Activated CD8-positive, alpha-beta T cell treated with anti-CD3 and anti-CD28 coated beads, Interleukin-2, amount 10 ng/mL, durations not matched to agents 7 days and 5 days (primary cell): ENCODE measurements at regions not wholly inside any gene's neighbourhood (a gene's known extent, or its start where the extent isn't known, plus 50 kb on each side); places are given as distances from the start of the nearest gene placed in this dataset.
"Not testable (repeated sequence)": the region's sequence is repeated elsewhere in the genome, so short reads cannot be mapped to it uniquely, and the experiment has no call there.

ENCODE experiments used
- ATAC-seq: fragments of 150-1000 bp; cut with Tn5 transposase; one replicate; pipeline ENCODE4 v1.10.0; 2021; ENCODE audit warnings: moderate library complexity
- CTCF ChIA-PET: fragments of 350-600 bp; sonication (Branson Sonifier 250); formaldehyde crosslinking; loops from one replicate; lab custom pipeline; 2021; ENCODE audit warnings: antibody characterized with exemption; lab: Charles Lee
- POLR2A ChIA-PET: fragments of 350-600 bp; sonication (Branson Sonifier 250); formaldehyde crosslinking; loops from one replicate; lab custom pipeline; 2021; ENCODE audit warnings: antibody characterized with exemption; lab: Charles Lee
- DNase-seq: peaks from one replicate; pipeline ENCODE4 v3.0.0-alpha.2; 2020
- H3K27ac Mint-ChIP-seq: one replicate; pipeline ENCODE4 v1.8.0; 2021; ENCODE audit warnings: mild to moderate bottlenecking, mixed read lengths
- H3K27me3 Mint-ChIP-seq: one replicate; pipeline ENCODE4 v1.8.0; 2021; ENCODE audit warnings: low read depth, mixed read lengths
- H3K36me3 Mint-ChIP-seq: one replicate; pipeline ENCODE4 v1.8.0; 2021; ENCODE audit warnings: low read depth, mixed read lengths
- H3K4me1 Mint-ChIP-seq: one replicate; pipeline ENCODE4 v1.8.0; 2021; ENCODE audit warnings: low read depth, mixed read lengths
- H3K4me3 Mint-ChIP-seq: one replicate; pipeline ENCODE4 v1.8.0; 2021; ENCODE audit warnings: mild to moderate bottlenecking, mixed read lengths
- H3K9me3 Mint-ChIP-seq: one replicate; pipeline ENCODE4 v1.8.0; 2022; ENCODE audit warnings: mixed read lengths; ENCODE audit not compliant: insufficient read depth

DNA sequence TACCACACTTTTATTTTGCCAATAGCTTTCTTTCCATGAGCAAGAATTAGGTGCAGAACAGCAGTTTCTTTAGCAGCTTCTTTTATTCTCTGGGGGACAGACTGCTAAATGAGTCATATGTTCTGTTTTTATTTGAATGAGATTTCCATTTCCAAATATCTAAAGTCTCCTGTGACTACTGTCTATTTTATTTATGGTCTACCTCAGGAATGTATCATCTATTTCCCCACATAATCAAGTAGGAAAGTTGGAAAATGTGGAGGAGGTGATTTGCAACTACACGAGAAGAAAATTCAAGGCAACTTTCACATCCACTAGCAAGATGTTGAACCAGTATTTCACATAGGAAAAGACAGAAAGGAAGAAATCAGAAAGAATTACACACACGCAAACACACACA, 139.9 kb upstream of the MEX3C start:
- no peak for ATAC-seq
- CTCF ChIA-PET = no interaction called here
- POLR2A ChIA-PET = no interaction called here

GRCh38 chr18:51339856-51340255, 142.4 kb upstream of the MEX3C start:
- Mint-ChIP-seq H3K9me3 (no peaks in the 10 kb centered on the region), H3K4me3 (no peak overlapping the region), H3K27me3 (peaks cover 14% of the 10 kb centered on the region), H3K4me1 (peaks cover 8% of the 10 kb centered on the region), H3K27ac (no peak overlapping the region), H3K36me3 (no peaks in the 10 kb centered on the region)
- DNase-seq (no peak), ATAC-seq (no peak)
- CTCF ChIA-PET = no interaction called here
- POLR2A ChIA-PET = interaction anchor here (0.6 kb wide), 1 partner anchor 15 kb away, joined by 3 read pairs; no protein-coding TSS in a partner anchor

More for the DNA sequence above, 139.9 kb upstream of the MEX3C start:
- Mint-ChIP-seq H3K4me1 (peaks cover 8% of the 10 kb centered on the region), H3K4me3 (no peak overlapping the region), H3K27me3 (peaks cover 18% of the 10 kb centered on the region), H3K27ac (no peak overlapping the region), H3K9me3 (no peaks in the 10 kb centered on the region), H3K36me3 (no peaks in the 10 kb centered on the region)
- DNase-seq = no peak

- CTCF ChIA-PET = no interaction called here
- ATAC-seq = no peak
- Mint-ChIP-seq H3K27me3 (peaks cover 16% of the 10 kb centered on the region), H3K4me1 (peaks cover 8% of the 10 kb centered on the region), H3K36me3 (no peaks in the 10 kb centered on the region), H3K27ac (no peak overlapping the region), H3K9me3 (no peaks in the 10 kb centered on the region), H3K4me3 (no peak overlapping the region)
- POLR2A ChIA-PET = no interaction called here
- no peak for DNase-seq
These were observed 142.9 kb upstream of the MEX3C start for GRCh38 chr18:51340332-51340731.

DNA sequence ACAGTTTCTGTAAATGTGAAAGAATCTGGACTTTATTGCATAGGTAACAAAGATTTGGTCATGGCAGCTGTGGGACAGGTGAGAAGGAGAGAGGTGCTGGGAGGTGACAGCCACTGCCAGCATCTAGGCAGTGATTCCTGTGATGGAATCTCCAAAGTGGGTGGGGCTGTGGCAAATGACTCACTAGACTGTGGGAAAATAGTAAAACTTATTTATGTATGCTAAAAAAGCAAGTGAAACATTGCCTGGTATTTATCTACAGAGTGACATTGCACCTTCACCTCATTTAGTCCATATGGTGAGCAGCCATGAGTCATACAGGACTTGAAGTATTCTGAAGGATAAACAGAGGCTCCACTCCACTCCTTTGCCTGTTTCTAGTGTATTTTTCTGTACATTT, 145.3 kb upstream of the MEX3C start:
- ChIA-PET CTCF (no interaction called here), POLR2A (no interaction called here)
- peaks cover 13% of the 10 kb centered on the region for H3K27me3 Mint-ChIP-seq
- peaks cover 8% of the 10 kb centered on the region for H3K4me1 Mint-ChIP-seq
- H3K27ac Mint-ChIP-seq = no peak overlapping the region
- DNase-seq (no peak), ATAC-seq (no peak)
- H3K4me3 Mint-ChIP-seq = no peak overlapping the region
- no peaks in the 10 kb centered on the region for H3K36me3 Mint-ChIP-seq
- no peaks in the 10 kb centered on the region for H3K9me3 Mint-ChIP-seq

DNA sequence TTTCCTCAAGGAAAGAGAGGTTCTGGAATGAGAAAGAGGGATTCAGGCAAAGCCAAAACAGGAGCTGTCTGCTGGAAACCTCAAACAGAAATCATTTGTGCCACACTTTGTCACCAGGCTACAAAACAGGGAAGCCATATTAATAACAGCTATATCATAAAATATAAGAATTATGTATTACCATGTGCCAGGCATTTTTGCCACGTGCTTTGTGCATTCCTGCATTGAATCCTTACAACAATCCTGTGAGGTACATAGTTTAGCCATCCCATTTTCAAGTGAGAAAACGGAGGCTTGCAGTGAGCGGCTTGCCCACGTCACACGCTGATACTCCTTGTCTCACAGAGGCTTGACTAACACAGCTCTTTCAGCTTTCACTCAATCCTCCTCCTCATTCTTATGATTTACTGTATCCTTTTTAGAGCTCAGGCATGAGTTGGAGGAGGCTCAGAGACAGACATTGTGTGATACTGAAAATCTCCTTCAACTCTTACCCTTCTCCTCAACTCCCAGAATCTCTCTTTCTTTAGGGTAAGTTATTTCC, 148.4 kb upstream of the MEX3C start:
- H3K9me3 Mint-ChIP-seq = no peaks in the 10 kb centered on the region
- H3K36me3 Mint-ChIP-seq = no peaks in the 10 kb centered on the region
- no peak overlapping the region for H3K4me3 Mint-ChIP-seq
- ChIA-PET CTCF (no interaction called here), POLR2A (no interaction called here)
- H3K27me3 Mint-ChIP-seq = peaks cover 23% of the 10 kb centered on the region
- H3K27ac Mint-ChIP-seq = no peak overlapping the region
- no peak for DNase-seq
- ATAC-seq = no peak
- no peaks in the 10 kb centered on the region for H3K4me1 Mint-ChIP-seq

GRCh38 chr18:51346404-51346803, 148.9 kb upstream of the MEX3C start:
- H3K4me1 Mint-ChIP-seq = no peaks in the 10 kb centered on the region
- H3K36me3 Mint-ChIP-seq = no peaks in the 10 kb centered on the region
- H3K9me3 Mint-ChIP-seq = no peaks in the 10 kb centered on the region
- POLR2A ChIA-PET = no interaction called here
- H3K27ac Mint-ChIP-seq = no peak overlapping the region
- ATAC-seq = no peak
- CTCF ChIA-PET = no interaction called here
- DNase-seq = no peak
- peaks cover 26% of the 10 kb centered on the region for H3K27me3 Mint-ChIP-seq
- H3K4me3 Mint-ChIP-seq = no peak overlapping the region

- H3K4me3 Mint-ChIP-seq = no peak overlapping the region
- H3K36me3 Mint-ChIP-seq = no peaks in the 10 kb centered on the region
- peaks cover 53% of the 10 kb centered on the region for H3K27me3 Mint-ChIP-seq
- ChIA-PET POLR2A (no interaction called here), CTCF (no interaction called here)
- no peak overlapping the region for H3K27ac Mint-ChIP-seq
- H3K9me3 Mint-ChIP-seq = no peaks in the 10 kb centered on the region
- DNase-seq (no peak), ATAC-seq (no peak)
- no peaks in the 10 kb centered on the region for H3K4me1 Mint-ChIP-seq
These were observed 152.6 kb upstream of the MEX3C start for GRCh38 chr18:51350081-51350480.

GRCh38 chr18:51355841-51356240, 158.4 kb upstream of the MEX3C start:
- no peaks in the 10 kb centered on the region for H3K9me3 Mint-ChIP-seq
- H3K4me3 Mint-ChIP-seq = no peak overlapping the region
- H3K36me3 Mint-ChIP-seq = no peaks in the 10 kb centered on the region
- peaks cover 52% of the 10 kb centered on the region for H3K27me3 Mint-ChIP-seq
- ATAC-seq = no peak
- peaks cover 6% of the 10 kb centered on the region for H3K4me1 Mint-ChIP-seq
- H3K27ac Mint-ChIP-seq = no peak overlapping the region
- CTCF ChIA-PET = no interaction called here
- no peak for DNase-seq
- POLR2A ChIA-PET = no interaction called here

DNA sequence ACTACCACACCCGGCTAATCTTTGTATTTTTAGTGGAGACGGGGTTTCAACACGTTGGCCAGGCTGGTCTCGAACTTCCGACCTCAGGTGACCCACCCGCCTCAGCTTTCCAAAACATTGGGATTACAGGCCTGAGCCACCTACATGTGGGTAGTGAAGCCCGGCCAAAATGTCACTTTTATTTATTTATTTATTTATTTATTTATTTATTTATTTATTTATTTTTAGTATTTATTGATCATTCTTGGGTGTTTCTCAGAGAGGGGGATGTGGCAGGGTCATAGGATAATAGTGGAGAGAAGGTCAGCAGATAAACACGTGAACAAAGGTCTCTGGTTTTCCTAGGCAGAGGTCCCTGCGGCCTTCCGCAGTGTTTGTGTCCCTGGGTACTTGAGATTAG, 162.8 kb upstream of the MEX3C start:
- H3K4me3 Mint-ChIP-seq, DNase-seq, H3K9me3 Mint-ChIP-seq, POLR2A ChIA-PET, H3K27ac Mint-ChIP-seq, H3K36me3 Mint-ChIP-seq, ATAC-seq, CTCF ChIA-PET: not testable (repeated sequence)
- Mint-ChIP-seq H3K27me3 (peaks cover 19% of the 10 kb centered on the region), H3K4me1 (peaks cover 24% of the 10 kb centered on the region)

DNA sequence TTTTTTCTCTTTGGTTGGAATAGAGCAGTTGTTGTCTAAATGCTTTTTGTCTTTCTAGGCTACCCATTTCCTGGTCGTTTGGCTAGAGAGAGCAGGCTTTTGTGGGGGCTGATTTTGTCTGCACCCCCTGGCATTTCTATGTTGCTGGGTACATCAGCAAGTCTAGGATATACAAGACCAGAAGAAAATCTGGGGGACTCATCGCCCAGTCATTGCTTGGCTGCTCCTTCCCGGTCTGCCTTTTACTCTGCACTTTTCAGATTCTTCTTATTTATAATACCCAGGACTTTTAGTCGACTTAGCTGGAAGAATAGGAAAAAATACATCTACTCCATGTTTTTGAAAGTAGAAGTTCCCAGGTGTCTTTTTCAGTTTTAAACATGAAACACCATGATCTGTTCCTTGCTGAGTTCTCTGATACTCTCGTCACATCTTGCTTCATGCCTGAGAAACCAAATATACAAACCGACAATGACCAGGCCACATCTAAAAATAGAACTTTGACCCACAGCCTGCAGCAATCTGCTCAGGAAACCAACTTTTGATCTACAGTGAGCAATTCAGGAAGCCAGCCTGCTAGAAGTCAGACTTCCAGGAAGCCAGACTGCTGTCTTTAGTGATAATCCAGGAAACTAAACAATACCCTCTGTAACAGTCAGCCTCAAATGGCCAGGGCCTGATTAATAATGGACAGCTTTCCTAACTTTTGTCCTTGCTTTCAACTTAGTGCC, 163.8 kb upstream of the MEX3C start:
- ATAC-seq (peak; percentile 67), DNase-seq (peak; percentile 48)
- Mint-ChIP-seq H3K36me3 (no peaks in the 10 kb centered on the region), H3K4me1 (peaks cover 24% of the 10 kb centered on the region), H3K27me3 (peaks cover 17% of the 10 kb centered on the region), H3K9me3 (no peaks in the 10 kb centered on the region), H3K27ac (peak overlapping the region; percentile 76), H3K4me3 (peak overlapping the region; percentile 35)
- ChIA-PET POLR2A (no interaction called here), CTCF (no interaction called here)

GRCh38 chr18:51363384-51363783, 165.9 kb upstream of the MEX3C start:
- POLR2A ChIA-PET = no interaction called here
- DNase-seq = no peak
- ATAC-seq = no peak
- no peak overlapping the region for H3K4me3 Mint-ChIP-seq
- CTCF ChIA-PET = no interaction called here
- H3K27me3 Mint-ChIP-seq = peaks cover 22% of the 10 kb centered on the region
- no peak overlapping the region for H3K27ac Mint-ChIP-seq
- no peaks in the 10 kb centered on the region for H3K36me3 Mint-ChIP-seq
- peaks cover 24% of the 10 kb centered on the region for H3K4me1 Mint-ChIP-seq
- no peaks in the 10 kb centered on the region for H3K9me3 Mint-ChIP-seq

DNA sequence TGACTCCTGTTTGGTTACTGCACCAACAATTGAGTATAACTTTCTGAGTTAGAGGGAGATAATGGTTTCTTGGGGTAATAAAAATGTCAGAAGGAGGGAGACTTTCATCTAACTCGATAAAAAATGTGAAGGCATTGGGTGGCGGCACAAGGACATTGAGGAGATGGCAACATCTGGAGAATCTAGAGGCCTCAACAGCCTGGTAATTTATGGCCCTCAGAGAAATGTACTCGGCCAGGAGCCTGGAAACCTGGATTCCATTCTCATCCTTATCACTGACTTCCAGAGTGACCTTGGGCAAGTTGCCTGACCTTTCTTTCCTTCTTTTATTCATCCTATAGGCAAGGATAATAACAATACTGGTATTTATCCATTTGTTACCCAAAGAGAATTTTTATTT, 173.5 kb upstream of the MEX3C start:
- Mint-ChIP-seq H3K4me3 (no peak overlapping the region), H3K9me3 (peaks cover 8% of the 10 kb centered on the region), H3K4me1 (no peaks in the 10 kb centered on the region), H3K36me3 (no peaks in the 10 kb centered on the region), H3K27me3 (peaks cover 51% of the 10 kb centered on the region), H3K27ac (no peak overlapping the region)
- ATAC-seq (no peak), DNase-seq (no peak)
- POLR2A ChIA-PET = no interaction called here
- CTCF ChIA-PET = no interaction called here
